Ascending aorta (tissue), 2 donors: ENCODE measurements at regions not wholly inside any gene's neighbourhood (a gene's known extent, or its start where the extent isn't known, plus 50 kb on each side); places are given as distances from the start of the nearest gene placed in this dataset.

ENCODE experiments used
- DNase-seq, 2 donors: peaks; one replicate each; pipeline ENCODE4 v3.0.0-alpha.2; 2019; ENCODE audit warnings: low spot score in 2 of 2
- H3K27ac ChIP-seq, 2 donors: fragments of 200-600 bp; sonication (generic); one replicate each; pipeline ENCODE4 v1.5.1; 2016 to 2017; ENCODE audit warnings: mild to moderate bottlenecking in 1 of 2
- H3K27me3 ChIP-seq: fragments of 200-600 bp; sonication (generic); one replicate; pipeline ENCODE4 v1.5.1; 2017
- H3K36me3 ChIP-seq, 2 donors: fragments of 200-600 bp; sonication (generic); one replicate each; pipeline ENCODE4 v1.5.1; 2016
- H3K4me1 ChIP-seq, 2 donors: fragments of 200-600 bp; sonication (generic); one replicate each; pipeline ENCODE4 v1.5.1; 2016 to 2017; ENCODE audit warnings: mild to moderate bottlenecking in 1 of 2
- H3K4me3 ChIP-seq, 2 donors: fragments of 200-600 bp; sonication (generic); one replicate each; pipeline ENCODE4 v1.5.1; 2016 to 2017; ENCODE audit warnings: mild to moderate bottlenecking in 1 of 2
- H3K9me3 ChIP-seq, 2 donors: fragments of 200-600 bp; sonication (generic); one replicate each; pipeline ENCODE4 v1.5.1; 2016
- CTCF ChIP-seq, 3 experiments: fragments of 200-600 bp in 2 of 3; fragments of 450-650 bp in 1 of 3; sonication (generic) in 2 of 3; IDR thresholded peaks; one replicate each; pipeline ENCODE4 v1.5.1; 2016 to 2019; ENCODE audit warnings: antibody characterized with exemption in 3 of 3, mild to moderate bottlenecking in 1 of 3, moderate library complexity in 1 of 3
- intact Hi-C: fragments of 100-400 bp; cut with DNase I; formaldehyde crosslinking; loops from one replicate; pipeline ENCODE4 v1.15.1; 2023

GRCh38 chr17:53527473-53527872 is 295.3 kb upstream of the KIF2B start:
- no peaks in the 10 kb centered on the region for H3K36me3 ChIP-seq
- no peak for DNase-seq
- no peak overlapping the region for H3K4me3 ChIP-seq
- intact Hi-C loops, result no loop called here
- H3K27ac ChIP-seq, result no peak overlapping the region
- H3K9me3 ChIP-seq, result no peaks in the 10 kb centered on the region
- no peaks in the 10 kb centered on the region for H3K4me1 ChIP-seq
- TF ChIP-seq CTCF (IDR thresholded peaks at IDR 0.05), result no peak
- H3K27me3 ChIP-seq, result no peaks in the 10 kb centered on the region

- H3K27ac ChIP-seq, result no peak overlapping the region
- no peaks in the 10 kb centered on the region for H3K36me3 ChIP-seq
- no peaks in the 10 kb centered on the region for H3K27me3 ChIP-seq
- H3K4me1 ChIP-seq, result no peaks in the 10 kb centered on the region
- DNase-seq, result no peak
- H3K4me3 ChIP-seq, result no peak overlapping the region
- intact Hi-C loops, result no loop called here
- no peak for TF ChIP-seq CTCF (IDR thresholded peaks at IDR 0.05)
- no peaks in the 10 kb centered on the region for H3K9me3 ChIP-seq
Measured at GRCh38 chr17:53525590-53525989, 297.1 kb upstream of the KIF2B start.

GRCh38 chr17:53516636-53517035 is 306.1 kb upstream of the KIF2B start:
- intact Hi-C loops, result no loop called here
- Histone ChIP-seq H3K36me3 (no peaks in the 10 kb centered on the region), H3K4me1 (no peaks in the 10 kb centered on the region), H3K9me3 (no peaks in the 10 kb centered on the region), H3K27me3 (no peaks in the 10 kb centered on the region), H3K27ac (no peak overlapping the region), H3K4me3 (no peak overlapping the region)
- DNase-seq, result no peak
- TF ChIP-seq CTCF (IDR thresholded peaks at IDR 0.05), result no peak

GRCh38 chr17:53499277-53499676 is 323.4 kb upstream of the KIF2B start:
- H3K36me3 ChIP-seq, result no peaks in the 10 kb centered on the region
- H3K27me3 ChIP-seq, result no peaks in the 10 kb centered on the region
- no peak for TF ChIP-seq CTCF (IDR thresholded peaks at IDR 0.05)
- intact Hi-C loops, result no loop called here
- DNase-seq, result no peak
- H3K27ac ChIP-seq, result no peak overlapping the region
- H3K4me1 ChIP-seq, result no peaks in the 10 kb centered on the region
- H3K4me3 ChIP-seq, result no peak overlapping the region
- H3K9me3 ChIP-seq, result no peaks in the 10 kb centered on the region

- TF ChIP-seq CTCF (IDR thresholded peaks at IDR 0.05), result no peak
- no peaks in the 10 kb centered on the region for H3K9me3 ChIP-seq
Measured at GRCh38 chr17:53496356-53496755, 326.4 kb upstream of the KIF2B start.

GRCh38 chr17:53492532-53492931 is 330.2 kb upstream of the KIF2B start:
- Histone ChIP-seq H3K4me1 (no peaks in the 10 kb centered on the region), H3K4me3 (no peak overlapping the region), H3K9me3 (no peaks in the 10 kb centered on the region), H3K36me3 (no peaks in the 10 kb centered on the region), H3K27me3 (no peaks in the 10 kb centered on the region), H3K27ac (no peak overlapping the region)
- no peak for TF ChIP-seq CTCF (IDR thresholded peaks at IDR 0.05)
- intact Hi-C loops, result no loop called here
- DNase-seq, result no peak

More at GRCh38 chr17:53496356-53496755, 326.4 kb upstream of the KIF2B start:
- H3K4me3 ChIP-seq, result no peak overlapping the region
- no peaks in the 10 kb centered on the region for H3K4me1 ChIP-seq
- H3K27me3 ChIP-seq, result no peaks in the 10 kb centered on the region
- no peaks in the 10 kb centered on the region for H3K36me3 ChIP-seq
- no peak for DNase-seq
- intact Hi-C loops, result no loop called here
- H3K27ac ChIP-seq, result no peak overlapping the region
